ENCODE measurements at regions not wholly inside any gene's neighbourhood (a gene's known extent, or its start where the extent isn't known, plus 50 kb on each side); places are given as distances from the start of the nearest gene placed in this dataset.

DNA sequence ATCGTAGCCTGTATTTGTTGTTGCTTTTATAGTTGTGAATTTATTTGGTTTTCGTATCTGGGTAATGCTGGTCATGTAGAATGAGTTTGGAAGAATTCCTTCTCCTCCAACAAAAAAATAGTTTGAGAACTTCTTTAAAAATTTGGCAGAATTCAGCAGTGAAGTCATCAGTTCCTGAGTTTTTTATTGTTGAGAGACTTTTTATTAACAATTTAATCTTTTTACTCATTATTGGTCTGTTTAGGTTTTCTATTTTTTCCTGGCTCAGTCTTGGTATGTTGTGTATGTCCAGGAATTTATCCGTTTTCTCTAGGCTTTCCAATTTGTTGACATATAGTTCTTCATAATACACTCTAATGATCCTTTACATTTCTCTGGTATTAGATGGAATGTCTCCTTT is 1613.3 kb upstream of the PIK3C3 start:
- no peak for DNase-seq
- Histone ChIP-seq H3K36me3 (ENCODE audit: control insufficient read depth in 1 of 2, insufficient read depth in 2 of 2, low read depth in 1 of 2, low read length in 2 of 2) (no peaks in the 10 kb centered on the region), H3K4me2 (ENCODE audit: low read length, poor library complexity, severe bottlenecking) (no peak overlapping the region), H3K9me3 (ENCODE audit: control insufficient read depth, low read length) (peaks cover 2% of the 10 kb centered on the region), H3K14ac (ENCODE audit: low read length in 2 of 2) (no peak overlapping the region), H2AK5ac (ENCODE audit: low read length, severe bottlenecking) (no peak overlapping the region), H4K91ac (ENCODE audit: low read length) (no peak overlapping the region), H3K4me1 (ENCODE audit: control insufficient read depth, insufficient read depth, low read depth, low read length) (no peaks in the 10 kb centered on the region), H3K27ac (ENCODE audit: low read length, poor library complexity, severe bottlenecking) (no peak overlapping the region), H3K27me3 (ENCODE audit: control insufficient read depth in 1 of 2, insufficient read depth in 1 of 2, low read length in 2 of 2) (no peaks in the 10 kb centered on the region), H3K9ac (ENCODE audit: low read length) (no peak overlapping the region), H2BK120ac (ENCODE audit: low read depth, low read length) (no peak overlapping the region), H2BK12ac (ENCODE audit: low read length in 2 of 2) (no peak overlapping the region), H3K18ac (ENCODE audit: low read depth in 1 of 2, low read length in 2 of 2) (no peak overlapping the region), H3K79me1 (replicated peaks; ENCODE audit: low read length, poor library complexity, severe bottlenecking) (no peaks in the 10 kb centered on the region), H2BK15ac (ENCODE audit: low read depth, poor library complexity, severe bottlenecking) (no peak overlapping the region), H3K4ac (ENCODE audit: low read depth in 1 of 2, low read length in 2 of 2) (no peak overlapping the region), H2AFZ (ENCODE audit: low read depth, low read length) (no peak overlapping the region), H3K4me3 (ENCODE audit: insufficient read depth in 1 of 2, low read depth in 1 of 2, low read length in 2 of 2) (no peak overlapping the region), H3K23ac (ENCODE audit: low read length in 2 of 2) (no peak overlapping the region), H4K8ac (ENCODE audit: low read length) (no peak overlapping the region), H2BK5ac (ENCODE audit: low read depth, low read length, poor library complexity, severe bottlenecking) (no peak overlapping the region)
- 86% methylated on average over 1 of the region's 3 CpGs for WGBS

DNA sequence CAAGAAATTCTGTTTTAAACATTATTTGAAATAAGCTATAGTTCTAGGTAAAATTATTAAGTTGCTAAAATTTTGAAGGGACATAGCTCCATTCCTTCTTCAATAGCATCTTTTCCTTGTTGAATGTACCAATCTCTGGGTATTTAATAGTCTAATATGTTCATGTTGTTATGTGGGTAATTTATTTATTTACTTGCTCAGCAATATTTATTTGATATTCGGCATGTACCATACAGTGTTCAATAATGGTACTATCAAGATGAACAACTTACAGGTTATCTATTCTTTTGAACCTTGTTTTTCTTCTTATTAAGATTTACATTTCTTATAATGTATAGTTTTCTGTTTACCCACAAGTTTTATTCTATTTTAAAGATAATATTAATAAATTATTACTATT is 1616.8 kb upstream of the PIK3C3 start:
- H2AFZ ChIP-seq (ENCODE audit: low read depth, low read length): no peak overlapping the region
- H3K9me3 ChIP-seq (ENCODE audit: control insufficient read depth, low read length): peaks cover 23% of the 10 kb centered on the region
- H3K23ac ChIP-seq (ENCODE audit: low read length in 2 of 2): no peak overlapping the region
- no peaks in the 10 kb centered on the region for H3K36me3 ChIP-seq (ENCODE audit: control insufficient read depth in 1 of 2, insufficient read depth in 2 of 2, low read depth in 1 of 2, low read length in 2 of 2)
- H3K27me3 ChIP-seq (ENCODE audit: control insufficient read depth in 1 of 2, insufficient read depth in 1 of 2, low read length in 2 of 2): no peaks in the 10 kb centered on the region
- no peak overlapping the region for H4K91ac ChIP-seq (ENCODE audit: low read length)
- no peak overlapping the region for H3K4ac ChIP-seq (ENCODE audit: low read depth in 1 of 2, low read length in 2 of 2)
- no peak overlapping the region for H3K14ac ChIP-seq (ENCODE audit: low read length in 2 of 2)
- no peak overlapping the region for H2BK12ac ChIP-seq (ENCODE audit: low read length in 2 of 2)
- DNase-seq: no peak
- H3K18ac ChIP-seq (ENCODE audit: low read depth in 1 of 2, low read length in 2 of 2): no peak overlapping the region
- no peaks in the 10 kb centered on the region for H3K4me1 ChIP-seq (ENCODE audit: control insufficient read depth, insufficient read depth, low read depth, low read length)
- H2AK5ac ChIP-seq (ENCODE audit: low read length, severe bottlenecking): no peak overlapping the region
- H3K9ac ChIP-seq (ENCODE audit: low read length): no peak overlapping the region
- H2BK15ac ChIP-seq (ENCODE audit: low read depth, poor library complexity, severe bottlenecking): no peak overlapping the region
- H2BK5ac ChIP-seq (ENCODE audit: low read depth, low read length, poor library complexity, severe bottlenecking): no peak overlapping the region
- H3K79me1 ChIP-seq (replicated peaks; ENCODE audit: low read length, poor library complexity, severe bottlenecking): no peaks in the 10 kb centered on the region
- H3K27ac ChIP-seq (ENCODE audit: low read length, poor library complexity, severe bottlenecking): no peak overlapping the region
- no CpG with 5 or more reads among the region's 1 CpG for WGBS
- no peak overlapping the region for H3K4me3 ChIP-seq (ENCODE audit: insufficient read depth in 1 of 2, low read depth in 1 of 2, low read length in 2 of 2)
- no peak overlapping the region for H3K4me2 ChIP-seq (ENCODE audit: low read length, poor library complexity, severe bottlenecking)
- H2BK120ac ChIP-seq (ENCODE audit: low read depth, low read length): no peak overlapping the region
- no peak overlapping the region for H4K8ac ChIP-seq (ENCODE audit: low read length)

GRCh38 chr18:40326985-40327384 is 1628.0 kb upstream of the PIK3C3 start:
- H2BK15ac ChIP-seq (ENCODE audit: low read depth, poor library complexity, severe bottlenecking): no peak overlapping the region
- H3K18ac ChIP-seq (ENCODE audit: low read depth in 1 of 2, low read length in 2 of 2): no peak overlapping the region
- no peak overlapping the region for H3K9ac ChIP-seq (ENCODE audit: low read length)
- 67% methylated on average over 6 of the region's 6 CpGs for WGBS
- H3K4ac ChIP-seq (ENCODE audit: low read depth in 1 of 2, low read length in 2 of 2): no peak overlapping the region
- no peaks in the 10 kb centered on the region for H3K79me1 ChIP-seq (replicated peaks; ENCODE audit: low read length, poor library complexity, severe bottlenecking)
- H4K8ac ChIP-seq (ENCODE audit: low read length): no peak overlapping the region
- no peak overlapping the region for H2AFZ ChIP-seq (ENCODE audit: low read depth, low read length)
- no peak overlapping the region for H4K91ac ChIP-seq (ENCODE audit: low read length)
- DNase-seq: no peak
- no peak overlapping the region for H3K14ac ChIP-seq (ENCODE audit: low read length in 2 of 2)
- no peak overlapping the region for H2BK120ac ChIP-seq (ENCODE audit: low read depth, low read length)
- H3K36me3 ChIP-seq (ENCODE audit: control insufficient read depth in 1 of 2, insufficient read depth in 2 of 2, low read depth in 1 of 2, low read length in 2 of 2): no peaks in the 10 kb centered on the region
- H3K23ac ChIP-seq (ENCODE audit: low read length in 2 of 2): no peak overlapping the region
- no peak overlapping the region for H2BK12ac ChIP-seq (ENCODE audit: low read length in 2 of 2)
- no peak overlapping the region for H3K27ac ChIP-seq (ENCODE audit: low read length, poor library complexity, severe bottlenecking)
- H3K4me2 ChIP-seq (ENCODE audit: low read length, poor library complexity, severe bottlenecking): no peak overlapping the region
- H3K4me1 ChIP-seq (ENCODE audit: control insufficient read depth, insufficient read depth, low read depth, low read length): no peaks in the 10 kb centered on the region
- H2BK5ac ChIP-seq (ENCODE audit: low read depth, low read length, poor library complexity, severe bottlenecking): no peak overlapping the region
- no peak overlapping the region for H2AK5ac ChIP-seq (ENCODE audit: low read length, severe bottlenecking)
- H3K27me3 ChIP-seq (ENCODE audit: control insufficient read depth in 1 of 2, insufficient read depth in 1 of 2, low read length in 2 of 2): no peaks in the 10 kb centered on the region
- H3K4me3 ChIP-seq (ENCODE audit: insufficient read depth in 1 of 2, low read depth in 1 of 2, low read length in 2 of 2): no peak overlapping the region
- peaks cover 9% of the 10 kb centered on the region for H3K9me3 ChIP-seq (ENCODE audit: control insufficient read depth, low read length)

DNA sequence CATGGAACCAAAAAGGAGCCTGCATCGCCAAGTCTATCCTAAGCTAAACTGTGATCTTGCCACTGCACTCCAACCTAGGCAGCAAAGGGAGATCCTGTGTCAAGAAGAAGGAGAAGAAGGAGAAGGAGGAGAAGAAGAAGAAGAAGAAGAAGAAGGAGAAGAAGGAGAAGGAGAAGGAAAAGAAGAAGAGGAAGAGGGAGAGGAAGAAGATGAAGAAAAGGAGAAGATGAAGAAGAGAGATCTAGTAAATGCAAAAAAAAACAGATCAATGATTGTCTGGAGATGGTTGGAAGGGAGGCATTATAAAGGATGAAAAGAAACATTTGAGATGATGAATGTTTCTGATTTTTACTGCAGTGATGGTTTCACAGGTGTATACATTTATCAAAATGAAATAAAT is 1629.0 kb upstream of the PIK3C3 start:
- no peak overlapping the region for H3K27ac ChIP-seq (ENCODE audit: low read length, poor library complexity, severe bottlenecking)
- 100% methylated on average over 1 of the region's 1 CpG for WGBS
- H3K23ac ChIP-seq (ENCODE audit: low read length in 2 of 2): no peak overlapping the region
- H2BK15ac ChIP-seq (ENCODE audit: low read depth, poor library complexity, severe bottlenecking): no peak overlapping the region
- H2BK5ac ChIP-seq (ENCODE audit: low read depth, low read length, poor library complexity, severe bottlenecking): no peak overlapping the region
- no peaks in the 10 kb centered on the region for H3K27me3 ChIP-seq (ENCODE audit: control insufficient read depth in 1 of 2, insufficient read depth in 1 of 2, low read length in 2 of 2)
- no peak overlapping the region for H3K4ac ChIP-seq (ENCODE audit: low read depth in 1 of 2, low read length in 2 of 2)
- DNase-seq: no peak
- H2BK12ac ChIP-seq (ENCODE audit: low read length in 2 of 2): no peak overlapping the region
- no peaks in the 10 kb centered on the region for H3K4me1 ChIP-seq (ENCODE audit: control insufficient read depth, insufficient read depth, low read depth, low read length)
- no peaks in the 10 kb centered on the region for H3K79me1 ChIP-seq (replicated peaks; ENCODE audit: low read length, poor library complexity, severe bottlenecking)
- H4K91ac ChIP-seq (ENCODE audit: low read length): no peak overlapping the region
- H2AFZ ChIP-seq (ENCODE audit: low read depth, low read length): no peak overlapping the region
- no peak overlapping the region for H3K18ac ChIP-seq (ENCODE audit: low read depth in 1 of 2, low read length in 2 of 2)
- no peak overlapping the region for H2AK5ac ChIP-seq (ENCODE audit: low read length, severe bottlenecking)
- H3K14ac ChIP-seq (ENCODE audit: low read length in 2 of 2): no peak overlapping the region
- H3K36me3 ChIP-seq (ENCODE audit: control insufficient read depth in 1 of 2, insufficient read depth in 2 of 2, low read depth in 1 of 2, low read length in 2 of 2): no peaks in the 10 kb centered on the region
- H2BK120ac ChIP-seq (ENCODE audit: low read depth, low read length): no peak overlapping the region
- H3K4me3 ChIP-seq (ENCODE audit: insufficient read depth in 1 of 2, low read depth in 1 of 2, low read length in 2 of 2): no peak overlapping the region
- no peak overlapping the region for H3K9ac ChIP-seq (ENCODE audit: low read length)
- no peak overlapping the region for H4K8ac ChIP-seq (ENCODE audit: low read length)
- H3K4me2 ChIP-seq (ENCODE audit: low read length, poor library complexity, severe bottlenecking): no peak overlapping the region
- peaks cover 6% of the 10 kb centered on the region for H3K9me3 ChIP-seq (ENCODE audit: control insufficient read depth, low read length)
